Left cardiac atrium (tissue), 4 donors: ENCODE measurements at regions not wholly inside any gene's neighbourhood (a gene's known extent, or its start where the extent isn't known, plus 50 kb on each side); places are given as distances from the start of the nearest gene placed in this dataset.
"Not testable (repeated sequence)": the region's sequence is repeated elsewhere in the genome, so short reads cannot be mapped to it uniquely, and the experiment has no call there.

Experiments
- ATAC-seq, 2 donors: fragments of 200-7000 bp; cut with Tn5 transposase; one replicate each; pipeline ENCODE4 v1.9.1; 2020; ENCODE audit warnings: mild to moderate bottlenecking in 2 of 2, moderate library complexity in 2 of 2
- DNase-seq: peaks from one replicate; pipeline ENCODE4 v3.0.0-alpha.2; 2020
- intact Hi-C, 2 donors: fragments of 100-400 bp; cut with DNase I; formaldehyde crosslinking; loops; one replicate each; pipeline versions ENCODE4 v1.14.1 to v1.15.1; 2022 to 2023
- donor health status: DM: no; HTN: yes; CAD: no.
- donor health status: DM: no; HTN: yes; CAD: no; lungs with severe emphysema.
- donor health status: DM: yes; HTN: yes; CAD: no.
- donor health status: Dilated cardiomyopathy.

DNA sequence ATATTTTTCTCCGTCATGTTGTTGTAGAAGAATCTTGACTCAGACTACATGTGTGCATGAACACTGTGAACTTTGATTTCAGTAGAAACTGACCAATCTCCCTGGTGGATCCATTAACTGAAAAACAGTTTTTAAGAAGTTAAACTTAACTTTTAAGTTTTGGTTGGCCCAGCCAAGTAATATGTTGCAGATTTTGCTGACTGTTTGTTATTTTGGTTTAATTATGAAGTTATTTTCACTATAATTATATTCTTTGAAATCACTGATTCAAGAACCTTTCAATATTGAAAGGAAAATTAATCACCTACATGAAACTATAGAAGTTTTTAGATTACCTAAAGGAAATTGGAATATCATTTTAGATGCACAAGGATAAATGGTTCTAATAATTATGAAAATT lies 373.6 kb upstream of the COX7C start:
- intact Hi-C loops, result no loop called here
- DNase-seq, result no peak
- ATAC-seq, result no peak

DNA sequence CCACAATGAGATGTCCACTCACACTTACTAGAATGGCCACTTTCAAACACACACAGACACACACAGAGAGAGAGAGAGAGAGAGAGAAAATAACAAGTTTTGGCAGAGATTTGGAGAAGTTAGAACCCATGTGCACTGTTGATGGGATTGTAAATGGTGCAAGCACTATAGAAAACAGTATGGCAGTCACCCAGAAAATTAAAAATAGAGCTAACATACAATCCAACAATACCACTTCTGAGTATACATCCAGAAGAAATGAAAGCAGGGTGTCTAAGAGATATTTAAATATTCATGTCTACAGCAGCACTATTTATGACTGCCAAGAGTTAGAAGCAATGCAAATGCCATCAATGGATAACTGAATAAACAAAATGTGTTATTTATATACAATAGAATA lies 359.9 kb upstream of the COX7C start:
- DNase-seq, result no peak
- intact Hi-C loops, result no loop called here
- ATAC-seq, result no peak

DNA sequence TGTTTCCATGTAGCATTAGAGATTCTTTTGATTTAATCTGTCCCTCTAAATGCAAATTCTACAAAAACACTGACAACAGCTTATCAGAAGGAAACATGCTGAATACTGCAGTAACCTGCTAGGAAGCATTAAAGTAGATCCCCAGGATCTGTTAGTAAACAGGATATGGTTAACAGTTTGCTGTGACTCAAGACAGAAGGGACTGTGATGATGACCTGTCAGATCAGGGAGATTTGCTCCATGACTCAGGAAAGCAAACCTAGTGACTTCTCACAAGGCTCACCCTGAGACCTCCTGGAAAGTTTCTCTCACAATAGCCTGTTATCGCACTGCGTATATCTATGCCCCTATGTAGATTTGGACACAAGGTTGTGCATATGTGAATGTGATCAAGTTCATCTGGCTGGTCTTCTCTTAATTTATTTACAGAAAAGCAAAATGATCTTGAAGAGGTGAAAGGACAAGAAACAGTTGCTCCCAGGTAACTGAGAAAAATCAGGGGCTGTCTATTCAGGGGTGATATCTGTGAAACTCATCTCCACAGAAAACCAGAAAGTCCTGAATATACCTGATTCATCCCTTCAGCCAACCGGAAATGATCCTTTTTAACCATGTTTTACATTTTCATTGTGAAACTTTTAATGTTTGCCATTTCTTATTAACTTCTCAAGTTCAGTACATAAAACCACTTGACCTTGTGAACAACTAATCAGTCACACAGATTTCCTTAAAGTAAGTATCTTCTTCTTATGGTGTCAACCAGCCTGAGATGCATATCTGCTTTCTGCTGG lies 333.1 kb upstream of the COX7C start:
- DNase-seq, intact Hi-C loops, ATAC-seq: not testable (repeated sequence)

DNA sequence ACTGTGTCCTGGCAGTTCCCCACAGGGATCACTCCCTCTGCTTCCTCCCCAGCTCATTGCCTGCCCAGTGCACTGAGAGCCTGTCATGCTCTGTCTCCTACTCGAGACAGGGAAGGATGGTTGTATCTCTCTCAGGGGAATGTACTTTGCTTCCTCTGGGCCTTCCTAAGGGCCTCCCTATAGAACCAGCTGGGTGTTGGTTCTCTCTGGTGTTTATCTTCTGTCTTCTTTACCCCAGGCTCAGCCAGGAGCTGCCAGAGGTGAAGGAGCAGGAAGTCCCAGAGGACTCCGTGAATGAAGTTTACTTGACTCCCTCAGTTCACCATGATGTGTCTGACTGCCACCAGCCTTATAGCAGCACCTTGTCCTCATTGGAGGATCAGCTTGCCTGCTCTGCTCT lies 330.3 kb upstream of the COX7C start:
- ATAC-seq, intact Hi-C loops, DNase-seq: not testable (repeated sequence)

DNA sequence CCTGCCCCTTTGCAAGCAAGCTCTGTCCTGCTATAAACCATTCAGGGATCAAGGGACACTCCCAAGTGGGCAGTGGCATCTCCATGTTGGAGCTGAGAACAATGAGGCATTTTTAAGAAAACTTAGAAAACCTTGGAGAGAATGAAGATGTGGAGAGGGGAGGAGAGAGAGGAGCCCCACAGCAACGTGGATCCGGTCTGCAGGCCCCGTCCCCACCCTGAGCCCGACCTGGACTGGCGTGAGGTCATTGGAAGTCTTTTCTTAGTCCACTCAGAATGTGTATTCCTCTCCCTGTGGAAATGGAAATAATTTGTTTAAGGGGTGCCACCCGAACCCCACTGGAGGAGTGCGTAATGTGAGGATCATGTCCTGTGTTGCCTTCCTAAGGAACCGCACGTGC lies 328.0 kb upstream of the COX7C start:
- DNase-seq, ATAC-seq, intact Hi-C loops: not testable (repeated sequence)

DNA sequence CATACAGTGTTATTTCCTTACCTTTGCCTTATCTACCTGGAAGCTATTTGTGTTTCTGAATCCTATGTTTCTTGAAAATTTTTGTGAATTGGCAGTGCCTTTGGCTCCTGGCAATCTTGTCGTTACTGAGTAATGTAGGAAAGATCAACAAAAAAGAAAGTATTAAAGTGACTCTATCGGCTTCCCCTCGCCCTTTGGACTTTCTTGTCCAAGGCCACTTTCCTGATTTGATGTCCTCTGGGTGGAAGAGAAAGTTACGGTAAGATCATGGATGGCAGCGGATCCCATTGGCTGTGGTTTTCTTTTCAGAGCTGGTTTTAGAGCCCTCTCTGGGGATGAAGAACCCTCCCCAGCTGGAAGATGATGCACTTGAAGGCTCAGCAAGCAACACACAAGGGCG lies 324.9 kb upstream of the COX7C start:
- ATAC-seq, intact Hi-C loops, DNase-seq: not testable (repeated sequence)

DNA sequence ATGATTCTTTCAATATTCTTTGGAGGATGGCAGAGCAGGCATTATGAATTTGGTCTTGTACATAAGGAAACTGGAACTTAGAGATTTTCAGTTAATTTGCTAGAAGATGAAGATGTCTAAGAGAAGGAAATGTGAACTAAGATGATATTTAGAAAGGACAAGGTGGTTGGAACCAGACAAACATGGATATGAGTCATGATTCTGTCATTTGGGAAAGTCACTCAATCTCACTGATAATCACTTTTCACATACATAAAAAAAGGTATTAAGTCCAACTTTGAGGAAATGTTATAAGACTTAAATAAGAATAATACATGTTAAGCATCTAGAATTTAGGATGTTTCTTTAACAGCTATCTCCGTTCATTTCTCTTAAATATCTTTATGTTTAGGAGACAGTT lies 315.1 kb upstream of the COX7C start:
- ATAC-seq, intact Hi-C loops, DNase-seq: not testable (repeated sequence)

DNA sequence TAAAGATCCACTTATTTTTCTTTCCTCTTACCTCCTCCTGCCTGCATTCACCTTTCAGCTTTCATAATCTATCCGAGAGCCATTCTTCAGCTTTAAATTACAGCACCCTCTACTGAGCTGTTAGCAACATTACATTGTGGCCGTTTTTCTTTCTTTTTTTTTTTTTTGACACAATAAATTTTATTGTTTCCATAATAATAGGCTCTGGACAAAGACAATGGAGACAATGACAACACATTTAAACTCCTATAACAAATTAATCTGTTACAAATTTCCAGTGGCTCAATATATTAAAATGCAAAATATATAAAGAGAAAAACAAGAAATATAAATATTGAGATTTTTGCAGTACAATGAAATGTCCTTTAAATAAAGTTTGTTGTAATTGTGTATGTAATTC lies 312.7 kb upstream of the COX7C start:
- ATAC-seq, DNase-seq, intact Hi-C loops: not testable (repeated sequence)

DNA sequence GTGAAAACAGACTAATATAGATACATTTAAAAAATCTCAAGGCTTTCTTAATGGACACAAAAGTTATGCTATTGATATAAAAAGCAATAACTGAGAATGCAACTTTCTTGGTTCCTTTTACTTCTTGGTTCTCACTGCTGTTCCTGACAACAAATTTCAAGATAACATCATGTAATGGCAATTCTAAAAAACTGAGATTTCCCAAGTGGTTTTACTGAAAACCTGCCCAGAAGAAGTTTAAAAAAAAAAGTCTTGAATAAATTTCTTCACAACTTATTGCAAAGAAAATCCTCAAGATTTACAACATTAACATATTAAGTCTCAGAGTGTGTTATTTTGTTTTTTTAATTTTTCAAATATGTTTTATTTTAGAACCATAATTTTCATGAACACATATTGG lies 302.8 kb upstream of the COX7C start:
- intact Hi-C loops, result no loop called here
- ATAC-seq (no peak), DNase-seq (no peak)

DNA sequence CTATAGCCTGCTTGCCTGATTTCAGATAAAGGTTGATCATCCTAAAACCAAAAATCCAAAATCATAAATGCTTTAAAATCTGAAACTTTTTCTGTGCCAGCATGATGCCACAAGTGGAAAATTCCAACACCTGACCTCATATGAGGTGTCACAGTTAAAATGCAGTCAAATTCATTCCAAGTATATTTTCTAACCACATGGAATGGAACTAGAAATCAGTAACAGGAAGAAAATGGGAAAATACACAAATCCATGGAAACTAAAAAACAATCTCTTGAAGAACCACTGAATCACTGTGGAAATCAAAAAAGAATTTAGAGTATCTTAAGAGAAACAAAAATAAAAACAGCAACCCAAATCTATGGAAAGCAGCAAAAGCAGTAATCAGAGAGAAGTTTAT lies 297.5 kb upstream of the COX7C start:
- intact Hi-C loops, result no loop called here
- no peak for ATAC-seq
- DNase-seq, result no peak

DNA sequence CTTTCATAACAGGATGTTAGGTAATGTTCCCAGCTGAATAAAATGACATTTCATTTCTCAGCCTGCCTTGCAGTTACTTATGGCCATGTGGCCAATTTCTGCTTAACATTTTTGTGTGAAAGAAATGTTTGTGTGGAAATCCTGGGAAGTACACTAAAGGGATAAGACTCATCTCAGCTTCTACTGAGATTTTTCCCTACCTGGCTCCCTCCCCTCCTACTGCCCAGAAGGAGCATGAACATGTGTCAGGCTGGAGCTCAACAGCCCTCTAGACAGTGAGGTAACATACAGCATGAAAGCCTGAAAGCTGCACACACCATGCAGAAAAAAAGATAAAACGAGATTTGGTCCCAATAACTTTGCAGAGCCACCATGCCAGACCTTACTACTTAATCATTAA lies 288.4 kb upstream of the COX7C start:
- DNase-seq (no peak), ATAC-seq (no peak)
- intact Hi-C loops, result no loop called here

DNA sequence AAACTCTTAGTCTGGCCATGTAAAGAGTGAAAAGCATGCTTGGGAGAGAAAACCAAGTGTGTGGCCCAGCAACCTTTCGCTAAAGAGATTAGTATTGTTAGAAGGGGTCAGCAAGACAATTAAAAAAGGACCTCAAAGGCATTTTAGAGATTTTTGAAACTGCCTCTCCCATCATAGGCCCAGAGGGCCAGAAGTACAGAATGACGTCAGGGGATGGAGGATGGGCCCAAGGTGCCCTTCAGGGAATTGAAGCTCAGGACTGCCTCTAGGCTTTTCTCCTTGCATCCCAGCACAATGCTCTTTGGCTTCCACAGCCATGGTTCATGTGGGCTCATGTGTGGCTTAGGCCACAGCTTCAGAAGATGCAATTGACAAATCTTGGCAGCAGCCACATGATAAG lies 287.0 kb upstream of the COX7C start:
- intact Hi-C loops, result no loop called here
- DNase-seq (no peak), ATAC-seq (no peak)

DNA sequence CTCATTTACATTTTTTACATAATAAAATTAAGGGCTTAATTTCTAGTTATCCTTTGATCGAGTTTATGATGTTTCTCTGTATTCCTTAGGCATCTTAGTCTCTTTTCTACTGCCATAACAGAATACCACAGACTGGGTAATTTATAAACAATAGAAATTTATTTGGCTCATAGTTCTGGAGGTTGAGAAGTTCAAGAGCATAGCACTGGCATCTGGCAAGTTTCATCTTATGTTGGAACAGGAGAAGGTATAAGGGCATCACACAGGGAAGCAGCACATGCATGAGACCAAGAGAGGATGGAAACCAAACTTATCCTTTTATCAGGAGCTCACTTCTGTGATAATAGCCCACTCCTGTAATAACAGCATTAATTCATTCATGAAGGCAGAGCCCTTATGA lies 284.9 kb upstream of the COX7C start:
- intact Hi-C loops, result no loop called here
- DNase-seq, result no peak
- no peak for ATAC-seq

DNA sequence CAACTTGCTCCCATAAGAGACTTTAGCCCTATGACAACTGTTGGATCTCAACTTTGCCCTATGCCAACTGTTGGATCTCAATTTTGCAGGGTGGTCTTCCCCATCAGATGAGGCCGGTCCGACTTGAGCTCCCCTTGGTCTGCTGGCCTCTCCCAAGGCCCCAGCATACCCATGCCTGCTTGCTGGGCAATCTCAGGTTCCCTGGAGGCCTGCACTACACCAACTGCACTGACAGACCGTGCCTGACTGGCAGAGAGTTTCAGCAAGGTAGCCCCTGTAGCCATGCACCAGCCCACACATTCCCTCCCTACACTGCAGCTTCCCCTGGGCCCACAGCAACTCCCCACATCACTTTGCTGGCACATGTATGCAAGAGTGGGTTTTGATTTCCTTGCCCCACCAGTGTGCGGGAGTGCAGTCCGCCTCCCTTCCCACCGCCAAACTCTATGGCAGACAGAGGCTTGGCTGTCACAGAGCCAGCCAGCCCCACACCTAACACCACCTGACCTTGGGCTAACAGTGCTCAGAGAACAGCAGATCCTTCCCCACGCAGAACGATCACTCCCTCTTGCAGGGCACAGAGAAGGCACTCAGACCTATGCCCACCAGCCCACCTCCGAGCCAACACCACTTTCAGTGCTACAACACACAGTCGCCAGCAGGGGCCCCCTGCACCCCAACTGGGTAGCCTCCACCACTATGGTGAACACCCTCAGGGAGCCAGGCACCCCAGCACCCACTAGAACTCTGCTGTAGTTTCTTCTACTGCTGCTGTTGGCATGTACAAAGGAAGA lies 279.9 kb upstream of the COX7C start:
- intact Hi-C loops, result no loop called here
- DNase-seq, result no peak

DNA sequence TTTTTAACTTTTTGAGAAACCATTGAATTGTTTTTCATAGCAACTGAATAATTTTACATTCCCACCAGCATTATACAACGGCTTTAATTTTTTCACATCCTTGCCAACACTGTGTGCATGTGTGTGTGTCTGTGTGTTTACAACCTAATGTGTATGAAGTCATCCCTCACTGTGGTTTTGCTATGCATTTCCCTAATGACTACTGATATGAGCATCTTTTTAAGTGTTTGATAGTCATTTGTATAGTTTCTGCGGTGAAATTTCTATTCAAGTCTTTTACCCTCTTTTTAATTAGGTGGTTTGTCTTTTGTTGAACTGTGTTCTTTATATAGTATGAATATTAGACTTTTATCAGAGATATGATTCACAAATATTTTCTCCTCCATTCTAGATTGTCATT lies 263.1 kb upstream of the COX7C start:
- ATAC-seq, result no peak
- DNase-seq, result no peak
- intact Hi-C loops, result no loop called here

More for the DNA sequence above, 279.9 kb upstream of the COX7C start:
- ATAC-seq, result no peak

DNA sequence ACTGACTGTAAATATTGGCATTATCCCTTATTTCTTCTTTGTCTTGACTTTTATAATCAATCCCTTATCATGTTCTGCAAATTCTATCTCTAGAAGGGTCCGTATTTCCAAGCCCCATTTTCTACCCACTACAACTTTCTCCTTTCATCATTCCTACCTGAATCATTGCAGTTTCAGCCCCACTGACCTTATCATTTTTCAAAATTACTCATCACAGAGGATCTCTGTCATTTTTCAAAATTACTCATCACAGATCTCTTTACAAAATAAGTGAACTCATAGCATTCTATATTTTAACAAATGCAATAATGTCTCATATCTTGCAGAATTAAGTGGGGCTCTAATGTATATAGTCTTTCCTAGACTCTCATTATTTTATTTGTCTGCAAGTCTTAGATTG lies 256.9 kb upstream of the COX7C start:
- intact Hi-C loops, result no loop called here
- ATAC-seq (no peak), DNase-seq (no peak)

DNA sequence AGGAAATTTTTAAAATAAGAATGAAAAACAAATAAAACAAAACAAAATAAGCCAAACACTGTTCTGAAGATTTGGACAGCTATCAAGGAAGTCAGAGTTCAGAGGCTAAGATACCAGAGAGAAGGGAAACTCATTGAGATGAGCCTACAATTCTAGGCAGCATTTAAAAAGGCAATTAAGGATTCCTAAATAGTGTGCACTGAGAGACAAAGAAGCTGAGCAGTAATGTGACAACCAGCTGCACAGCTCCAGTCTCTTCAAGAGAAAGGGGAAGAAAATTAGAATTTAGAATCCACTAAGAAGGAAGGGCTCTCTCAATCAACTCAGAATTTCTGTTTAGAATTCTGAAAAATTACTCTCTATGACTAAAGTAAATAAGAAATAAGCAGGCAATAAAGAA lies 246.7 kb upstream of the COX7C start:
- intact Hi-C loops, result no loop called here
- ATAC-seq (no peak), DNase-seq (no peak)

DNA sequence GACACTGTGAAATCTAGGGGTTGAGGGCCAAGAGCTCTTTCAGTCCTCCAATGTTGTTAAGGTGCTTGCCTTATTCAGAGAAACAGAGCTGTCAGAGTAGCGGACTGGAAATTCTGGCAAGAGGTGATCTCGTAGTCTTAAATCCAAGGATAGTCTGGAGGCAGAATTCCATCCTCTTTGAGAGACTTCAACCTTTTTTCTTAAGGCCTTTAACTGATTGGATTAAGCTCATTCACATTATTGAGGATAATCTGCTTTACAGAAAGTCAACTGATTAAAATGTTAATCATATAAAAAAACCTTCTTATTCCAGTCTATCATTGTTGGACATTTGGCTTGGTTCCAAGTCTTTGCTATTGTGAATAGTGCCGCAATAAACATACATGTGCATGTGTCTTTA lies 243.1 kb upstream of the COX7C start:
- intact Hi-C loops, result no loop called here
- ATAC-seq (no peak), DNase-seq (no peak)

DNA sequence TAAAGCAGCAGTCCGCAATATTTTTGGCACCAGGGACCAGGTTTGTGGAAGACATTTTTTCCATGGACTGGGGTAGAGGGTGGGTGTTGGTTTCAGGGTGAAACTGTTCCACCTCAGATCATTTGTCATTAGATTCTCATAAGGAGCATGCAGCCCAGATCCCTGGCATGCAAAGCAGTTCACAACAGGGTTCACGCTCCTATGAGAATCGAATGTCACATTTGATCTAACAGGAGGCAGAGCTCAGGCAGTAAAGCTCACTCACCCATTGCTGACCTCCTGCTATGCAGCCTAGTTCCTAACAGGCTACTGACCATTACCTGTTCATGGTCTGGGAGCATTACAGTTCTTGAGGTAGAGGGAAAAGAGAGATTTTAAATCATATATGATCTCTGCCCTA lies 241.5 kb upstream of the COX7C start:
- ATAC-seq (no peak), DNase-seq (no peak)
- intact Hi-C loops, result no loop called here

DNA sequence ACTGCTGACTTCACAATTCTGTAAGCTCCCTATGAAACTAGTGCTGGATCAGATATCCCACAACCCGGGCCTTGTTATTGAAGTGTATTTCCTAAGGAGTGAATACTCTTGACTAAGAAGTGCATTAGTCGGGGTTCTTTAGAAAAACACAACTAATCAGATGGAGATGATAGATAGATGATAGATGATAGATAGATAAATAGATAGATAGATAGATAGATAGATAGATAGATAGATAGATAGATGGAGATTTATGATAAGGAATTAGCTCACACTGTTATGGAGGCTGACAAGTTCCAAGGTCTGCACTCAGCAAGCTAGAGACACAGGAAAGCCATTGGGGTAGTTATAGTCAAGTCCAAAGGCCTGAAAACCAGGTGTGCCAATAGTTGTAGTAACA lies 214.6 kb upstream of the COX7C start:
- intact Hi-C loops, result no loop called here
- ATAC-seq, result no peak
- DNase-seq, result no peak

DNA sequence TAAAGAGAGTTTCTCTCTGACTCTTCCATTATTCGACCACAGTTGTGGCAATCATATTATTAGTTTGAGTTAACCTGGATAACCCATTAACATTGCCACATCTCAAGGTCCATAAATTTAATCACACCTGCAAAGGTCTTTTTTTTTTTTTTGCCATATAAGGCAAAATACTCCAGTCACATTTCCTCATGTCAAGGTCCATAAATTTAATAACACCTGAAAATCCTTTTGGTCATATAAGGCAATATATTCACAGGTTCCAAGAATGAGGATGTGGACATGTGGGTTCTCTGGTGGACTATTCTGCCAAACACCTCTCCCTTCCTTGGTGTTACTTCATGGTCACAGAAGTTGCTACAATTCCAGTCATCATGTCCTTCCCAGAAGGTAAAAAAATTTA lies 213.5 kb upstream of the COX7C start:
- no peak for DNase-seq
- intact Hi-C loops, result no loop called here
- no peak for ATAC-seq
